Astrocyte of the hippocampus (primary cell): ENCODE measurements at regions not wholly inside any gene's neighbourhood (a gene's known extent, or its start where the extent isn't known, plus 50 kb on each side); places are given as distances from the start of the nearest gene placed in this dataset.

Experiments
- DNase-seq: peaks from one replicate; pipeline ENCODE4 v3.0.0; 2011; ENCODE audit warnings: low read depth, low spot score

GRCh38 chr1:191662051-191662450 lies 496.2 kb upstream of the RGS18 start:
- DNase-seq, result no peak

- no peak for DNase-seq
Measured at GRCh38 chr1:191662746-191663145, 495.5 kb upstream of the RGS18 start.

GRCh38 chr1:191668525-191668924 lies 489.7 kb upstream of the RGS18 start:
- no peak for DNase-seq

- peak; percentile 16 for DNase-seq
Measured at GRCh38 chr1:191669629-191670028, 488.6 kb upstream of the RGS18 start.

- DNase-seq, result peak; percentile 70
Measured at GRCh38 chr1:191671236-191671635, 487.0 kb upstream of the RGS18 start.

GRCh38 chr1:191674626-191675179 lies 483.6 kb upstream of the RGS18 start:
- DNase-seq, result peak; percentile 13

GRCh38 chr1:191675856-191676783 lies 482.1 kb upstream of the RGS18 start:
- no peak for DNase-seq

GRCh38 chr1:191685669-191686068 lies 472.6 kb upstream of the RGS18 start:
- DNase-seq, result no peak

GRCh38 chr1:191687721-191688120 lies 470.5 kb upstream of the RGS18 start:
- DNase-seq, result no peak

- no peak for DNase-seq
Measured at GRCh38 chr1:191690931-191691330, 467.3 kb upstream of the RGS18 start.

- no peak for DNase-seq
Measured at GRCh38 chr1:191693797-191694196, 464.5 kb upstream of the RGS18 start.

- no peak for DNase-seq
Measured at GRCh38 chr1:191695865-191696264, 462.4 kb upstream of the RGS18 start.

GRCh38 chr1:191696354-191696753 lies 461.9 kb upstream of the RGS18 start:
- DNase-seq, result no peak

GRCh38 chr1:191697556-191697955 lies 460.7 kb upstream of the RGS18 start:
- no peak for DNase-seq

GRCh38 chr1:191698246-191698645 lies 460.0 kb upstream of the RGS18 start:
- no peak for DNase-seq

- no peak for DNase-seq
Measured at GRCh38 chr1:191699343-191699742, 458.9 kb upstream of the RGS18 start.

GRCh38 chr1:191700922-191701321 lies 457.3 kb upstream of the RGS18 start:
- no peak for DNase-seq

- DNase-seq, result no peak
Measured at GRCh38 chr1:191702124-191702523, 456.1 kb upstream of the RGS18 start.

GRCh38 chr1:191707288-191707687 lies 451.0 kb upstream of the RGS18 start:
- DNase-seq, result peak; percentile 2

GRCh38 chr1:191709215-191709614 lies 449.0 kb upstream of the RGS18 start:
- DNase-seq, result no peak

GRCh38 chr1:191711961-191712360 lies 446.3 kb upstream of the RGS18 start:
- no peak for DNase-seq

GRCh38 chr1:191714845-191715244 lies 443.4 kb upstream of the RGS18 start:
- no peak for DNase-seq

GRCh38 chr1:191729742-191730141 lies 428.5 kb upstream of the RGS18 start:
- no peak for DNase-seq
